CD4-positive, CD25-positive, alpha-beta regulatory T cell (primary cell): ENCODE measurements at regions not wholly inside any gene's neighbourhood (a gene's known extent, or its start where the extent isn't known, plus 50 kb on each side); places are given as distances from the start of the nearest gene placed in this dataset.

Experiments
- ATAC-seq, 2 donors: fragments of 150-1000 bp; cut with Tn5 transposase; one replicate each; pipeline ENCODE4 v1.10.0; 2021; ENCODE audit warnings: low read depth in 2 of 2, moderate number of reproducible peaks in 2 of 2, moderate library complexity in 1 of 2
- DNase-seq, 3 donors: peaks; one replicate each; pipeline versions ENCODE4 v3.0.0 to v3.0.0-alpha.2; 2012 to 2022; ENCODE audit warnings: mixed read lengths in 1 of 3
- H3K27ac ChIP-seq: one replicate; pipeline ENCODE4 v1.7.0; 2013; ENCODE audit warnings: mild to moderate bottlenecking, low read length; ENCODE audit not compliant: insufficient read depth, poor library complexity, severe bottlenecking
- H3K27me3 ChIP-seq: one replicate; pipeline ENCODE4 v1.7.0; 2013; ENCODE audit warnings: low read length; ENCODE audit not compliant: control insufficient read depth, insufficient read depth
- H3K36me3 ChIP-seq: one replicate; pipeline ENCODE4 v1.7.0; 2013; ENCODE audit warnings: mild to moderate bottlenecking, low read length, moderate library complexity; ENCODE audit not compliant: control insufficient read depth, insufficient read depth
- H3K4me1 ChIP-seq: 2 replicates; pipeline ENCODE4 v1.7.0; 2013; ENCODE audit warnings: mild to moderate bottlenecking, low read length; ENCODE audit not compliant: insufficient read depth, control insufficient read depth, poor library complexity, severe bottlenecking
- H3K4me3 ChIP-seq: one replicate; pipeline ENCODE4 v1.7.0; 2013; ENCODE audit warnings: low read depth, mild to moderate bottlenecking, low read length, moderate library complexity
- H3K9me3 ChIP-seq, 2 experiments: 1 replicate in 1 of 2; 2 replicates in 1 of 2; pipeline ENCODE4 v1.7.0; 2013; ENCODE audit warnings: low read length in 2 of 2, mild to moderate bottlenecking in 1 of 2, moderate library complexity in 1 of 2; ENCODE audit not compliant: control insufficient read depth in 2 of 2
- H3K27ac Mint-ChIP-seq, 3 donors: one replicate each; pipeline ENCODE4 v1.8.0; 2020 to 2022; ENCODE audit warnings: mild to moderate bottlenecking in 3 of 3, mixed read lengths in 3 of 3, moderate library complexity in 2 of 3
- H3K27me3 Mint-ChIP-seq: one replicate; pipeline ENCODE4 v1.8.0; 2022; ENCODE audit warnings: mild to moderate bottlenecking, mixed read lengths
- H3K36me3 Mint-ChIP-seq: one replicate; pipeline ENCODE4 v1.8.0; 2020; ENCODE audit warnings: mixed read lengths
- H3K4me1 Mint-ChIP-seq, 4 donors: one replicate each; pipeline ENCODE4 v1.8.0; 2020 to 2022; ENCODE audit warnings: mixed read lengths in 4 of 4, mild to moderate bottlenecking in 1 of 4
- H3K4me3 Mint-ChIP-seq, 4 donors: one replicate each; pipeline ENCODE4 v1.8.0; 2020 to 2022; ENCODE audit warnings: mild to moderate bottlenecking in 4 of 4, mixed read lengths in 4 of 4, moderate library complexity in 3 of 4
- H3K9me3 Mint-ChIP-seq, 7 donors: one replicate each; pipeline ENCODE4 v1.8.0; 2020 to 2022; ENCODE audit warnings: mixed read lengths in 7 of 7, mild to moderate bottlenecking in 3 of 7, moderate library complexity in 2 of 7

DNA sequence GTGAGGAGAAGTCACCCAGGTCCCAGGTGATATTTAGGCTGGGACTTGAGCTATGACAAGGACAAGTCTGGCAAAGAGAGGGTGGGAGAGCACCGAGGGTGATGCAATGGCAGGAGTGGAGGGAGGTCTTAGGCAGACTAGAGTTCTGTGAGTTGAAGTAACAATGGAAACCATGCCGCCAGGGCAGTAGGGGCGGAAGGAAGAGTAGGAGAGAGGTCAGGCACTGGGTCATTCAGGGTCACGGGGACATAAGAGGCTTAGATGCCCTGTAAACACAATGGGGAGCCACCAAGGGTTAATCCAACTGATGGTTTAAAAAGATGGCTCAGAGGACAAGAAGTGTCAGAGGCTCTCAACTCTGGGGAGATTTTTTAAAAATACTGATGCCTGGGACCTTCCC lies 199.7 kb upstream of the LRTM1 start:
- ATAC-seq (no peak), DNase-seq (no peak)
- H3K9me3 ChIP-seq, result no peaks in the 10 kb centered on the region
- H3K27ac ChIP-seq, result no peak overlapping the region
- Mint-ChIP-seq H3K27ac (no peak overlapping the region), H3K36me3 (no peaks in the 10 kb centered on the region), H3K27me3 (no peaks in the 10 kb centered on the region), H3K4me3 (no peak overlapping the region), H3K9me3 (peaks cover 0 to 8% (median 3%) of the 10 kb centered on the region in 7 donors), H3K4me1 (no peaks in the 10 kb centered on the region)
- no peaks in the 10 kb centered on the region for H3K27me3 ChIP-seq
- no peaks in the 10 kb centered on the region for H3K4me1 ChIP-seq
- no peak overlapping the region for H3K4me3 ChIP-seq
- H3K36me3 ChIP-seq, result no peaks in the 10 kb centered on the region

- H3K4me1 Mint-ChIP-seq, result no peaks in the 10 kb centered on the region
- H3K27ac ChIP-seq, result no peak overlapping the region
- no peak overlapping the region for H3K4me3 ChIP-seq
- DNase-seq (no peak), ATAC-seq (no peak)
- no peaks in the 10 kb centered on the region for H3K36me3 Mint-ChIP-seq
- no peak overlapping the region for H3K27ac Mint-ChIP-seq
- no peaks in the 10 kb centered on the region for H3K27me3 ChIP-seq
- peaks cover 0 to 10% (median 3%) of the 10 kb centered on the region in 7 donors for H3K9me3 Mint-ChIP-seq
- H3K27me3 Mint-ChIP-seq, result no peaks in the 10 kb centered on the region
- H3K9me3 ChIP-seq, result no peaks in the 10 kb centered on the region
- H3K4me1 ChIP-seq, result no peaks in the 10 kb centered on the region
- no peak overlapping the region for H3K4me3 Mint-ChIP-seq
- H3K36me3 ChIP-seq, result no peaks in the 10 kb centered on the region
Observed at GRCh38 chr3:55124371-55124770, 196.5 kb upstream of the LRTM1 start.
